BLaER1 (cell line): ENCODE measurements at regions not wholly inside any gene's neighbourhood (a gene's known extent, or its start where the extent isn't known, plus 50 kb on each side); places are given as distances from the start of the nearest gene placed in this dataset.

Experiments
- H3K27ac ChIP-seq: shearing (Covaris generic); formaldehyde crosslinking; 2 replicates; pipeline ENCODE4 v1.8.1; 2022
- H3K27me3 ChIP-seq: shearing (Covaris generic); formaldehyde crosslinking; 2 replicates; pipeline ENCODE4 v1.8.1; 2022
- H3K36me3 ChIP-seq: shearing (Covaris generic); formaldehyde crosslinking; 2 replicates; pipeline ENCODE4 v1.8.1; 2022
- H3K4me1 ChIP-seq: shearing (Covaris generic); formaldehyde crosslinking; 2 replicates; pipeline ENCODE4 v1.8.1; 2022
- H3K4me2 ChIP-seq: shearing (Covaris generic); formaldehyde crosslinking; 2 replicates; pipeline ENCODE4 v1.8.1; 2022
- H3K4me3 ChIP-seq: shearing (Covaris generic); formaldehyde crosslinking; 2 replicates; pipeline ENCODE4 v1.8.1; 2022
- H3K9ac ChIP-seq: shearing (Covaris generic); formaldehyde crosslinking; 2 replicates; pipeline ENCODE4 v1.8.1; 2022
- H3K9me3 ChIP-seq: shearing (Covaris generic); formaldehyde crosslinking; 2 replicates; pipeline ENCODE4 v1.8.1; 2022
- H4K20me1 ChIP-seq: shearing (Covaris generic); formaldehyde crosslinking; 2 replicates; pipeline ENCODE4 v1.8.1; 2022
- Cebpa-rat ChIP-seq: shearing (Covaris generic); IDR thresholded peaks from 2 replicates; pipeline ENCODE4 v1.8.1; 2022

DNA sequence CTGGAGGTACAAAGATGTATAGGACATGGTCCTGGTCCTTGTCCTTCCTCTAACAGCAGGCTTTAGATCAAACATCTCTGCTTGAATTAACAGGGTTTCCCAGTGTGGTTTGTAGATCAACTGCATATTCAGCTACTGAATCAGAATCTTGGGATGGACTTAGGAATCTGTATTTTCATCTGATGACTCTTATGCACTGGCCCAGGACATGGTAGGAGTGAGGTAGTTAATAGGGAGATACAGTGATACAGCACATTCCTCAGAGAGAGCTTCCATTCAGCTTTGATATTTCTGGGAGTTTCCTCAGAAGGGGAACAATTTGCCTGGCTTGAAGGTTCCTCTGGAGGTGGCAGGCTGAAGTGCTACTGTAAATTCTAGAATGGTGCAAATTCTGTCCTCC lies 203.1 kb downstream of the LARP7 start:
- no peaks in the 10 kb centered on the region for H4K20me1 ChIP-seq
- H3K4me3 ChIP-seq = no peak overlapping the region
- H3K9ac ChIP-seq = no peak overlapping the region
- H3K36me3 ChIP-seq = no peaks in the 10 kb centered on the region
- H3K9me3 ChIP-seq = peaks cover 29% of the 10 kb centered on the region
- no peak overlapping the region for H3K27ac ChIP-seq
- H3K4me2 ChIP-seq = no peak overlapping the region
- TF ChIP-seq Cebpa-rat = no peak
- no peaks in the 10 kb centered on the region for H3K27me3 ChIP-seq
- H3K4me1 ChIP-seq = peaks cover 13% of the 10 kb centered on the region

DNA sequence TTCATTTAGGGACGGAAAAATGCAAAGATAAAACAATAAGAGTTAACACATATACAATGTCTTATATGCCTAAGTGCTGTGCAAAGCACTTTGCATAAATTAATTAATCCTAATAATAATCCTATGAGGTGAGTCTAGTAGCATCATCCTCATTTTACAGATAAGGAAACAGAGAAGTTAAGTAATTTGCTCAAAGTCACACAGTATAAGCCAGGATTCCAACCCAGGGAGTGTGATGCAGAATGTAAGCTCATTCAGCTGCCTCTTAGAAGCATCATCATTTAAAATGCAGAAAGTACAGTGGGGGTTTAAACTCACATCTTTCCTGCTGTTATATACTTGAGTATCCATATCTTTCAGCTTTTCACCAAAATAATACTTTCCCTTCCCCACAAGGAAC lies 203.7 kb downstream of the LARP7 start:
- no peak for TF ChIP-seq Cebpa-rat
- Histone ChIP-seq H3K27me3 (no peaks in the 10 kb centered on the region), H3K9ac (no peak overlapping the region), H3K4me2 (no peak overlapping the region), H3K27ac (no peak overlapping the region), H3K36me3 (no peaks in the 10 kb centered on the region), H3K4me1 (peaks cover 13% of the 10 kb centered on the region), H3K9me3 (peaks cover 29% of the 10 kb centered on the region), H3K4me3 (no peak overlapping the region), H4K20me1 (no peaks in the 10 kb centered on the region)

DNA sequence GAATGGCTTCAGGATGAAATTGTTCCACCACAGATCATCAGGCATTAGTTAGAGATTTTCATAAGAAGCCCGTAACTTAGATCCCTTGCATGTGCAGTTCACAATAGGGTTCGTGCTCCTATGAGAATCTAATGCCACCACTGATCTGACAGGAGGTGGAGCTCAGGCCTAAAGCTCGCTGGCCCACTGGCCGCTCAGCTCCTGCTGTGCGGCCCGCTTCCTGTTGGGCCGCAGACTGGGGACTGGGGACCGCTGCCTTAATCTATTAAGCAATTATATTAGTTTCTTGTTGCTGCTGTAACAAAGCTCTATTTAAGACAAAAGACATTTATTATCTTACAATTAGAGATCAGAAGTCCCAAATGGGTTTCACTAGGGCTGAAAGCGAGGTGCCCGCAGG lies 205.6 kb downstream of the LARP7 start:
- peaks cover 10% of the 10 kb centered on the region for H3K9me3 ChIP-seq
- peaks cover 13% of the 10 kb centered on the region for H3K4me1 ChIP-seq
- no peaks in the 10 kb centered on the region for H3K27me3 ChIP-seq
- no peak for TF ChIP-seq Cebpa-rat
- peak overlapping the region; percentile 46; the same call in 1 of the 2 replicates for H3K4me2 ChIP-seq
- no peak overlapping the region for H3K4me3 ChIP-seq
- no peaks in the 10 kb centered on the region for H3K36me3 ChIP-seq
- H3K27ac ChIP-seq = no peak overlapping the region
- H3K9ac ChIP-seq = no peak overlapping the region
- no peaks in the 10 kb centered on the region for H4K20me1 ChIP-seq

DNA sequence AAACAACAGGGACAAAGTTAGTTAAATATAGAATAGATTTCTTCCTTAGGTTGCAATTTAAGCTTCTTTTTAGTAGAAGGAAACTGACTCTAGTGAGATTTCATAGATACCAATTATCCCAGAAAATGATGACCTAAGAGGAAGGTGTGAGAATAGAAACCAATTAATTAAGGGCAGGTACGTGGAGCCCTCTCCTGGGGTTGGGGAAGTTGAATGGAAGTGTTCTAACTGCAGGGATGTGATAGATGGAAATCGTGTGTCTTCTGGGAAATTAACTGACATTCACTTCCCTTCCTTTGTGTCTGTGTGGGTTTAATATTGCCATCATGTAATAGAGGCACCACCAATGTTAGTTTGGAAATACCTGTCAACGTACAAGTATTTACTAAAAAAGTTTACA lies 204.1 kb upstream of the ANK2 start:
- H3K4me1 ChIP-seq = peaks cover 8% of the 10 kb centered on the region
- H3K9me3 ChIP-seq = no peaks in the 10 kb centered on the region
- no peak overlapping the region for H3K27ac ChIP-seq
- no peaks in the 10 kb centered on the region for H3K27me3 ChIP-seq
- no peak for TF ChIP-seq Cebpa-rat
- H3K9ac ChIP-seq = no peak overlapping the region
- H3K36me3 ChIP-seq = no peaks in the 10 kb centered on the region
- no peak overlapping the region for H3K4me3 ChIP-seq
- no peaks in the 10 kb centered on the region for H4K20me1 ChIP-seq
- no peak overlapping the region for H3K4me2 ChIP-seq

DNA sequence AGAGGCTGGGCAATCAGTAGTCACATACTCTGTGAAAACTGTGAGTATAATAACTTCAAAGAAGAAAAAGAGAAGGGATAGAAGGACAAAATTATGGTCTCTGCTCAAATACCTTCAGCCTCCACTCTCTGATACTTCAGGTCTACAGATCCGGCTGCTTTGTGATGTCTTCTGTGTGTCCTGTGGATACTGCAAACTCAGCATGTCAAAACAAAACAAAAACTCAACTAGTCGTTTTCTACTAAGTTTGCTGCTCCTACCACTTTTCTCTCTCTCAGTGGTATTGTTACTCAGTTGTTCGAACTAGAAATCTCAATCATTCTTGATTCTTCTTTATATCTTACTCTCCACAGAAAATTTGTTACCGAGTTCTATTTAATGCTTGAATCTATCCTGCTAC lies 202.4 kb upstream of the ANK2 start:
- Histone ChIP-seq H3K27me3 (no peaks in the 10 kb centered on the region), H3K4me2 (no peak overlapping the region), H3K36me3 (no peaks in the 10 kb centered on the region), H4K20me1 (no peaks in the 10 kb centered on the region), H3K4me3 (no peak overlapping the region), H3K4me1 (peaks cover 8% of the 10 kb centered on the region), H3K9me3 (no peaks in the 10 kb centered on the region), H3K27ac (no peak overlapping the region), H3K9ac (no peak overlapping the region)
- no peak for TF ChIP-seq Cebpa-rat

DNA sequence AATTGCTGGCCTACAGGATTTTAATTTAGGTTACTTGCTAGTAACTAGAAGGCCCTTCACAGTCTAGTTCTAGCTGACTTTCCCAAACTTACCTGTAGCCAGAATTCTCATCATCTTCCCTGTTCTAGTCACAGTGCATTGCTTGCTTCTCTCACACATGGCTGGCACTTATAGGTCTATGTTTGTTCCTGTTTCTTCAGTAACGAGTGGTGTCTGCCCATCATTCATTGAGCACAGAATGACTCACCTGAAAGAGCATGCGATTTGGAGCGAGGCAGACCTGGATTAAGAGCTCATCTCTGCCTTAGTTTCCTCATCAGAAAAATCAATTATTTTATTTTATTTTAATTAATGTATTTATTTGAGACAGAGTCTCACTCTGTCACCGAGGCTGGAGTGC lies 201.7 kb upstream of the ANK2 start:
- no peak overlapping the region for H3K4me2 ChIP-seq
- no peak overlapping the region for H3K27ac ChIP-seq
- no peaks in the 10 kb centered on the region for H3K27me3 ChIP-seq
- H3K9ac ChIP-seq = no peak overlapping the region
- H3K4me3 ChIP-seq = no peak overlapping the region
- TF ChIP-seq Cebpa-rat = no peak
- no peaks in the 10 kb centered on the region for H3K9me3 ChIP-seq
- H3K36me3 ChIP-seq = no peaks in the 10 kb centered on the region
- no peaks in the 10 kb centered on the region for H4K20me1 ChIP-seq
- H3K4me1 ChIP-seq = peaks cover 3% of the 10 kb centered on the region

DNA sequence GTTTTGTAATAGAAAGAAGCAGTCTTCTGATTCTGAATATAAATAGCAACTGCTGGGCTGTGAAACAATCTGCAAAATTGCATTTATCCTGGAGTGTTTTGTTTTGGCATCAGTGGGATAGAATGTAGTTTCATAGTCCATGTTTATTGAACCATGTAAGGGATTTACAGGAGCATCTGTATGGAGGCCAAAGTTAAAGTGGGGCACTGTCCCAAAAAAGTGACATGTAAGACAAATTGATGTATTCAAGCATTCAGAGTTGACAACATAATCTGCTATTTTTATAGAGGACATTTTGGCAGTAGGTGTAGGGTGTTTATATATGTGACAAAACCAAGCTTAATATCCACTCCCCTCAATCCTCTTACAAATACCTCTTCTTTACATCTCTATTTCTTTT lies 200.5 kb upstream of the ANK2 start:
- TF ChIP-seq Cebpa-rat = no peak
- no peaks in the 10 kb centered on the region for H3K27me3 ChIP-seq
- H3K36me3 ChIP-seq = no peaks in the 10 kb centered on the region
- H3K4me1 ChIP-seq = no peaks in the 10 kb centered on the region
- H3K27ac ChIP-seq = no peak overlapping the region
- no peaks in the 10 kb centered on the region for H4K20me1 ChIP-seq
- H3K9me3 ChIP-seq = no peaks in the 10 kb centered on the region
- no peak overlapping the region for H3K9ac ChIP-seq
- H3K4me2 ChIP-seq = no peak overlapping the region
- H3K4me3 ChIP-seq = no peak overlapping the region

DNA sequence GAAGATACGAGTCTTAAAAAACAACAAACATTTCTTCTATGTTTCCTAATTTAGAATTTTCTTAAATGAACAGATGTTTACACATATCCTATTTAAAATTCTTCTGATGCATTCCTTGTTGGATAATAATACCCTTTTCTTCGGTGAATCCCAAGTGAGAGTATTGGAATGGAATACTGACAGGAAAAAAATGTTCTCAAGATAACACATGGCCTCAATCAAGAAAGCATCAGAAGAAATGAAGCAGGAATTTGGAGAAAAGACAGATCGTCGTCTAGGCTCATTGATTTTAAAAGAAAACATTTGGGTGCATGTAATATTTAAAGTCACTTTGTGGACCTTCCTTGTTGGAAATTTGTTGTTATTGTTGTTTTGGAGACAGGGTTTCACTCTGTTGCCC lies 196.9 kb upstream of the ANK2 start:
- H3K27ac ChIP-seq = no peak overlapping the region
- H3K27me3 ChIP-seq = no peaks in the 10 kb centered on the region
- H3K4me2 ChIP-seq = no peak overlapping the region
- TF ChIP-seq Cebpa-rat = no peak
- H3K4me3 ChIP-seq = no peak overlapping the region
- H4K20me1 ChIP-seq = no peaks in the 10 kb centered on the region
- no peaks in the 10 kb centered on the region for H3K4me1 ChIP-seq
- no peaks in the 10 kb centered on the region for H3K36me3 ChIP-seq
- H3K9ac ChIP-seq = no peak overlapping the region
- H3K9me3 ChIP-seq = no peaks in the 10 kb centered on the region

DNA sequence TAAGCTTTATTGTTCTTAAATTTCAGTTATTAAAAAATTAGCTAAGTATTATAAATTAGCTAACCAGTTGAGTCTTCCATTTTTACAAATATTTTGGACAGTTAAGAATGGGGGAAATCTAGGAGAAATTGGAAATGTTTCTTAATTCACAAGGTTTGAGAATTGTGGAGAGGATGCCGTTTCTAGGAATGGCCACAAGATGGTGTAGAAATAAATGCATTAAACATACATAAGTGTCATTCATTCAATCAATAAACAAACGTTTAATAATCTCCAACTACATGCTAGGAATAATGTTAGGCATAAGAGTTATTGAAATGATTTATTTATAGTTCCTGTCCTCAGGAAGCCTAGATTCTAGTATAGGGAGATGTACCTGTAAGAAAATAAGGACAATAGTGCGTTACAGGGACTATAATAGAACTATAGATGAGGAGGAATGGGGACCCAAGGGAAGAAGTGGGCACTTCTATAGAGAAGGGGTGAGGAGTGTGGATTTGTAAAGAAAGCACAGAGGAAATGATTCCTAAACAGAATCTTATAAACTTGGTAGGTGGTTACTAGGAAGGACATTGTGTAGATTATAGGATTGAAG lies 195.7 kb upstream of the ANK2 start:
- H3K9me3 ChIP-seq = no peaks in the 10 kb centered on the region
- H3K4me2 ChIP-seq = no peak overlapping the region
- no peaks in the 10 kb centered on the region for H4K20me1 ChIP-seq
- H3K4me1 ChIP-seq = no peaks in the 10 kb centered on the region
- no peaks in the 10 kb centered on the region for H3K27me3 ChIP-seq
- no peaks in the 10 kb centered on the region for H3K36me3 ChIP-seq
- H3K4me3 ChIP-seq = no peak overlapping the region
- H3K27ac ChIP-seq = no peak overlapping the region
- no peak overlapping the region for H3K9ac ChIP-seq
- TF ChIP-seq Cebpa-rat = no peak

DNA sequence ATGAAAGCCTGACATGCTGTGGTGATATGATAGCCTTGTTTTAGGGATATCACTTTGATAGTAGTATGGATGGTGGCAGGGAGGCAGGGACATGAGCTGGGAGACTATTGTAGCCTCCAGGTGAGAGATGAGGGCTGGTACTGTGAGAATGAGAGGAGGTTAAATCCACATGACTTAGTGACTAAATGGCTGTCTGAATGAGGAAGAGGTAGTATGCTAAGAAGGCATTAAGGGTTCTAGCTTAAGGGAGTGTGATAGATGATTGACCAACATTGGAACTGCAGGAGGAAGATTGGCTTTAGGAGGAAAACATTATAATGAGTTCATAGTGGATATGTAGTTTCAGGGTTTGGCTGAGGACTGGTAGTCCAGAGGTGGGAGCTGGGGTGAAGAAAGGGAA lies 195.0 kb upstream of the ANK2 start:
- Histone ChIP-seq H3K27me3 (no peaks in the 10 kb centered on the region), H3K36me3 (no peaks in the 10 kb centered on the region), H3K4me2 (no peak overlapping the region), H4K20me1 (no peaks in the 10 kb centered on the region), H3K9me3 (no peaks in the 10 kb centered on the region), H3K4me1 (no peaks in the 10 kb centered on the region), H3K4me3 (no peak overlapping the region), H3K9ac (no peak overlapping the region), H3K27ac (no peak overlapping the region)
- no peak for TF ChIP-seq Cebpa-rat

DNA sequence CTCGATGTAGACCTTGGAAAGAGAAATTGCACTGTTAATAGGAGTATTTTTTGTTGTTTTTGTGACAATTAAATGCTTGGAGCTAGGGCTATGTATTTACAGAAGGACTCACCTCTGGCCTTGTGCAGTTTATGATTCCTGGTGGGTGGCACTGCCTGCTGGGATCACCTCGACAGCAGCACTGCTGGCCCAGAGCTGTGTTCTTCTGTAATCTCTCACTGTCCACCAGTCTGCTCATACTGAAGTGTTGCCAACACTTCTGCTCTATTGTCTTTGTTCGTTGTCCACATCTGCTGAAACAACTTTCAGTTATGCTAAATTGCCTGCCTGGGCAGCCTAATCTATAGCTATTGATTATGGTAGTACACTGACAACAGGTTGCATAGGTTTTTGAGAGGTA lies 194.4 kb upstream of the ANK2 start:
- H3K4me3 ChIP-seq = no peak overlapping the region
- H3K9ac ChIP-seq = no peak overlapping the region
- H3K27ac ChIP-seq = no peak overlapping the region
- H4K20me1 ChIP-seq = no peaks in the 10 kb centered on the region
- no peaks in the 10 kb centered on the region for H3K36me3 ChIP-seq
- H3K27me3 ChIP-seq = no peaks in the 10 kb centered on the region
- TF ChIP-seq Cebpa-rat = no peak
- H3K4me1 ChIP-seq = no peaks in the 10 kb centered on the region
- H3K9me3 ChIP-seq = no peaks in the 10 kb centered on the region
- H3K4me2 ChIP-seq = no peak overlapping the region
